OCI-LY1 (cell line): ENCODE measurements at regions not wholly inside any gene's neighbourhood (a gene's known extent, or its start where the extent isn't known, plus 50 kb on each side); places are given as distances from the start of the nearest gene placed in this dataset.

Source experiments
- H2AFZ ChIP-seq: fragments of 200-600 bp; sonication (generic), shearing (Covaris generic); 2 replicates; pipeline ENCODE4 v1.6.0; 2014; ENCODE audit warnings: antibody characterized with exemption, mild to moderate bottlenecking, low read length
- H3F3A ChIP-seq: fragments of 200-600 bp; sonication (generic), shearing (Covaris generic); 2 replicates; pipeline ENCODE4 v1.6.0; 2014; ENCODE audit warnings: mild to moderate bottlenecking, antibody characterized with exemption, low read length, moderate library complexity; ENCODE audit not compliant: insufficient read depth
- H3K27ac ChIP-seq: fragments of 200-600 bp; sonication (generic); 2 replicates; pipeline ENCODE4 v1.5.1; 2014; ENCODE audit warnings: low read length, mixed run types, mild to moderate bottlenecking, low read depth; ENCODE audit not compliant: poor library complexity, severe bottlenecking
- H3K27me3 ChIP-seq: fragments of 200-600 bp; sonication (generic); 2 replicates; pipeline ENCODE4 v1.6.0; 2014; ENCODE audit warnings: antibody characterized with exemption, mild to moderate bottlenecking, low read length, moderate library complexity; ENCODE audit not compliant: insufficient read depth
- H3K36me3 ChIP-seq: fragments of 200-600 bp; sonication (generic); 2 replicates; pipeline ENCODE4 v1.6.1; 2014; ENCODE audit warnings: mild to moderate bottlenecking, antibody characterized with exemption, low read length, moderate library complexity, mixed read lengths; ENCODE audit not compliant: insufficient read depth
- H3K4me1 ChIP-seq: fragments of 200-600 bp; sonication (generic); 2 replicates; pipeline ENCODE4 v1.5.1; 2014; ENCODE audit warnings: mild to moderate bottlenecking, low read length, moderate library complexity; ENCODE audit not compliant: insufficient read depth, severe bottlenecking
- H3K4me2 ChIP-seq: fragments of 200-600 bp; sonication (generic), shearing (Covaris generic); 2 replicates; pipeline ENCODE4 v1.6.1; 2014; ENCODE audit warnings: low read length
- H3K4me3 ChIP-seq: fragments of 200-600 bp; sonication (generic); 2 replicates; pipeline ENCODE4 v1.5.1; 2014; ENCODE audit warnings: low read length, low read depth, mild to moderate bottlenecking, mixed read lengths; ENCODE audit not compliant: poor library complexity, severe bottlenecking
- H3K79me2 ChIP-seq: fragments of 200-600 bp; shearing (Covaris generic); 2 replicates; pipeline ENCODE4 v1.6.1; 2016; ENCODE audit warnings: mixed run types, low read length, mixed read lengths; ENCODE audit not compliant: insufficient read depth
- H3K9ac ChIP-seq: fragments of 200-600 bp; sonication (generic), shearing (Covaris generic); 2 replicates; pipeline ENCODE4 v1.6.1; 2014; ENCODE audit warnings: mild to moderate bottlenecking, low read length, mixed read lengths
- H3K9me2 ChIP-seq: fragments of 200-600 bp; sonication (generic), shearing (Covaris generic); 2 replicates; pipeline ENCODE4 v1.6.1; 2014; ENCODE audit warnings: low read depth, mild to moderate bottlenecking, low read length, mixed read lengths
- H3K9me3 ChIP-seq: fragments of 200-600 bp; shearing (Covaris generic); 2 replicates; pipeline ENCODE4 v1.6.1; 2014; ENCODE audit warnings: low read length, mixed read lengths
- H4K20me1 ChIP-seq: fragments of 200-600 bp; sonication (generic), shearing (Covaris generic); 2 replicates; pipeline ENCODE4 v1.6.0; 2016; ENCODE audit warnings: mild to moderate bottlenecking, low read length; ENCODE audit not compliant: insufficient read depth
- CTCF ChIP-seq: fragments of 200-600 bp; sonication (generic), shearing (Covaris generic); IDR thresholded peaks from 2 replicates; pipeline ENCODE4 v1.5.1; 2017; ENCODE audit warnings: mild to moderate bottlenecking, antibody characterized with exemption, low read length, moderate library complexity, mixed read lengths
- EZH2 ChIP-seq: fragments of 200-600 bp; sonication (generic), shearing (Covaris generic); IDR thresholded peaks from 2 replicates; pipeline ENCODE4 v1.8.0; 2017; ENCODE audit warnings: borderline replicate concordance, mixed run types, mild to moderate bottlenecking, antibody characterized with exemption, low read length, moderate library complexity, mixed read lengths

- Histone ChIP-seq H3K4me3 (no peak overlapping the region), H3K36me3 (no peaks in the 10 kb centered on the region), H3K27me3 (no peaks in the 10 kb centered on the region), H3F3A (no peaks in the 10 kb centered on the region), H2AFZ (no peak overlapping the region), H3K9me2 (no peaks in the 10 kb centered on the region), H3K9me3 (no peaks in the 10 kb centered on the region), H3K4me2 (no peak overlapping the region), H4K20me1 (no peaks in the 10 kb centered on the region), H3K9ac (no peak overlapping the region), H3K79me2 (no peaks in the 10 kb centered on the region), H3K4me1 (no peaks in the 10 kb centered on the region), H3K27ac (no peak overlapping the region)
- no peak for TF ChIP-seq EZH2
- no peak for TF ChIP-seq CTCF
Observed at GRCh38 chr4:177512646-177513045, 70.4 kb upstream of the AGA start.

- no peak overlapping the region for H2AFZ ChIP-seq
- H3K9me3 ChIP-seq, result no peaks in the 10 kb centered on the region
- no peak overlapping the region for H3K9ac ChIP-seq
- no peaks in the 10 kb centered on the region for H3K27me3 ChIP-seq
- H3K4me1 ChIP-seq, result no peaks in the 10 kb centered on the region
- H3K79me2 ChIP-seq, result no peaks in the 10 kb centered on the region
- no peaks in the 10 kb centered on the region for H3F3A ChIP-seq
- no peaks in the 10 kb centered on the region for H4K20me1 ChIP-seq
- H3K4me3 ChIP-seq, result no peak overlapping the region
- no peak overlapping the region for H3K27ac ChIP-seq
- H3K9me2 ChIP-seq, result no peaks in the 10 kb centered on the region
- no peak for TF ChIP-seq CTCF
- no peak for TF ChIP-seq EZH2
- no peaks in the 10 kb centered on the region for H3K36me3 ChIP-seq
- H3K4me2 ChIP-seq, result no peak overlapping the region
Observed at GRCh38 chr4:177517862-177518261, 75.6 kb upstream of the AGA start.

- Histone ChIP-seq H3K9ac (no peak overlapping the region), H3K27me3 (no peaks in the 10 kb centered on the region), H3K27ac (no peak overlapping the region), H3F3A (no peaks in the 10 kb centered on the region), H3K36me3 (no peaks in the 10 kb centered on the region), H3K9me2 (no peaks in the 10 kb centered on the region), H4K20me1 (no peaks in the 10 kb centered on the region), H3K4me3 (no peak overlapping the region), H3K79me2 (no peaks in the 10 kb centered on the region), H2AFZ (no peak overlapping the region), H3K9me3 (no peaks in the 10 kb centered on the region), H3K4me1 (no peaks in the 10 kb centered on the region), H3K4me2 (no peak overlapping the region)
- no peak for TF ChIP-seq CTCF
- TF ChIP-seq EZH2, result no peak
Observed at GRCh38 chr4:177519481-177520260, 77.4 kb upstream of the AGA start.
